ENCODE measurements at regions not wholly inside any gene's neighbourhood (a gene's known extent, or its start where the extent isn't known, plus 50 kb on each side); places are given as distances from the start of the nearest gene placed in this dataset.
"Not testable (repeated sequence)": the region's sequence is repeated elsewhere in the genome, so short reads cannot be mapped to it uniquely, and the experiment has no call there.

- in situ Hi-C loops (cut with MboI; ENCODE audit: low sequenced_read_pairs, unreplicated experiment) = no loop called here
- DNase-seq (ENCODE audit: low spot score) = peak; percentile 38
- TF ChIP-seq CTCF (IDR thresholded peaks at IDR 0.05; ENCODE audit: borderline replicate concordance, control extremely low read depth, extremely low read depth, insufficient read depth, missing control alignments) = no peak
Observed at GRCh38 chr6:50966532-50966931, 147.9 kb downstream of the TFAP2B start.

GRCh38 chr6:50966986-50967385 is 148.3 kb downstream of the TFAP2B start:
- DNase-seq (ENCODE audit: low spot score) = no peak
- in situ Hi-C loops (cut with MboI; ENCODE audit: low sequenced_read_pairs, unreplicated experiment) = no loop called here
- no peak for TF ChIP-seq CTCF (IDR thresholded peaks at IDR 0.05; ENCODE audit: borderline replicate concordance, control extremely low read depth, extremely low read depth, insufficient read depth, missing control alignments)

- DNase-seq (ENCODE audit: low spot score); in situ Hi-C loops (cut with MboI; ENCODE audit: low sequenced_read_pairs, unreplicated experiment): not testable (repeated sequence)
Observed at GRCh38 chr6:50968246-50968645, 149.6 kb downstream of the TFAP2B start.

GRCh38 chr6:50970908-50971307 is 152.2 kb downstream of the TFAP2B start:
- in situ Hi-C loops (cut with MboI; ENCODE audit: low sequenced_read_pairs, unreplicated experiment) = no loop called here
- TF ChIP-seq CTCF (IDR thresholded peaks at IDR 0.05; ENCODE audit: borderline replicate concordance, control extremely low read depth, extremely low read depth, insufficient read depth, missing control alignments) = no peak
- DNase-seq (ENCODE audit: low spot score) = no peak

GRCh38 chr6:50973464-50973863 is 154.8 kb downstream of the TFAP2B start:
- no peak for DNase-seq (ENCODE audit: low spot score)
- TF ChIP-seq CTCF (IDR thresholded peaks at IDR 0.05; ENCODE audit: borderline replicate concordance, control extremely low read depth, extremely low read depth, insufficient read depth, missing control alignments) = no peak
- in situ Hi-C loops (cut with MboI; ENCODE audit: low sequenced_read_pairs, unreplicated experiment) = no loop called here

- in situ Hi-C loops (cut with MboI; ENCODE audit: low sequenced_read_pairs, unreplicated experiment) = no loop called here
- no peak for DNase-seq (ENCODE audit: low spot score)
- TF ChIP-seq CTCF (IDR thresholded peaks at IDR 0.05; ENCODE audit: borderline replicate concordance, control extremely low read depth, extremely low read depth, insufficient read depth, missing control alignments) = no peak
Observed at GRCh38 chr6:50974319-50974718, 155.6 kb downstream of the TFAP2B start.

GRCh38 chr6:50975216-50975615 is 156.5 kb downstream of the TFAP2B start:
- DNase-seq (ENCODE audit: low spot score) = no peak
- no peak for TF ChIP-seq CTCF (IDR thresholded peaks at IDR 0.05; ENCODE audit: borderline replicate concordance, control extremely low read depth, extremely low read depth, insufficient read depth, missing control alignments)
- in situ Hi-C loops (cut with MboI; ENCODE audit: low sequenced_read_pairs, unreplicated experiment) = no loop called here

All from GM13976 (cell line).